PC-9 (cell line): ENCODE measurements at regions not wholly inside any gene's neighbourhood (a gene's known extent, or its start where the extent isn't known, plus 50 kb on each side); places are given as distances from the start of the nearest gene placed in this dataset.

Source experiments
- EZH2 ChIP-seq: fragments of 200-600 bp; sonication (generic); IDR thresholded peaks from 2 replicates; pipeline ENCODE4 v1.8.0; 2017; ENCODE audit warnings: antibody characterized with exemption, low read depth
- TF ChIP-seq, protein P1 (sequence below): fragments of 200-600 bp; sonication (generic); conservative IDR thresholded peaks from 2 replicates; pipeline ENCODE4 v1.6.1; 2017; ENCODE audit warnings: mixed run types, antibody characterized with exemption, mild to moderate bottlenecking, moderate library complexity

DNA sequence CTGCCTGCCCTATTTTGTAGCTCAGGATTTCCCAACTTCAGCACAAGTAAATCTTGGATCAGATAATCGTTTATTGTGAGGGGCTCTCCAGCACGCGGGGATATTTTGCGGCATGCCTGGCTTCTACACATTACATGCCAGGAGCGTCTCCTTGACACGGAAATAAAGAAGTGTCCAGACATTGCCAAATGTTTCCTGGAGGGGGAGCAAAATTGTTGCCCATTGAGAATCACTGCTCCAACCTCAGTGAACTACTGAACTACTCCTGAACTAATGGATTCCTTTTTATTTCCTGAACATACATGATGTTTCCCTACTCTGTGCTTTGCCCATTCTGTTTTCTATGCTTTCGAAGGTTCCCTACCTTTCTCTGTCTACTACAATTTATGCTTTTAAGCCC lies 1359.1 kb upstream of the ADGRL2 start:
- TF ChIP-seq EZH2, result no peak
- TF ChIP-seq, protein P1, sequence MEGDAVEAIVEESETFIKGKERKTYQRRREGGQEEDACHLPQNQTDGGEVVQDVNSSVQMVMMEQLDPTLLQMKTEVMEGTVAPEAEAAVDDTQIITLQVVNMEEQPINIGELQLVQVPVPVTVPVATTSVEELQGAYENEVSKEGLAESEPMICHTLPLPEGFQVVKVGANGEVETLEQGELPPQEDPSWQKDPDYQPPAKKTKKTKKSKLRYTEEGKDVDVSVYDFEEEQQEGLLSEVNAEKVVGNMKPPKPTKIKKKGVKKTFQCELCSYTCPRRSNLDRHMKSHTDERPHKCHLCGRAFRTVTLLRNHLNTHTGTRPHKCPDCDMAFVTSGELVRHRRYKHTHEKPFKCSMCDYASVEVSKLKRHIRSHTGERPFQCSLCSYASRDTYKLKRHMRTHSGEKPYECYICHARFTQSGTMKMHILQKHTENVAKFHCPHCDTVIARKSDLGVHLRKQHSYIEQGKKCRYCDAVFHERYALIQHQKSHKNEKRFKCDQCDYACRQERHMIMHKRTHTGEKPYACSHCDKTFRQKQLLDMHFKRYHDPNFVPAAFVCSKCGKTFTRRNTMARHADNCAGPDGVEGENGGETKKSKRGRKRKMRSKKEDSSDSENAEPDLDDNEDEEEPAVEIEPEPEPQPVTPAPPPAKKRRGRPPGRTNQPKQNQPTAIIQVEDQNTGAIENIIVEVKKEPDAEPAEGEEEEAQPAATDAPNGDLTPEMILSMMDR, result no peak
